ENCODE measurements at regions not wholly inside any gene's neighbourhood (a gene's known extent, or its start where the extent isn't known, plus 50 kb on each side); places are given as distances from the start of the nearest gene placed in this dataset.

DNA sequence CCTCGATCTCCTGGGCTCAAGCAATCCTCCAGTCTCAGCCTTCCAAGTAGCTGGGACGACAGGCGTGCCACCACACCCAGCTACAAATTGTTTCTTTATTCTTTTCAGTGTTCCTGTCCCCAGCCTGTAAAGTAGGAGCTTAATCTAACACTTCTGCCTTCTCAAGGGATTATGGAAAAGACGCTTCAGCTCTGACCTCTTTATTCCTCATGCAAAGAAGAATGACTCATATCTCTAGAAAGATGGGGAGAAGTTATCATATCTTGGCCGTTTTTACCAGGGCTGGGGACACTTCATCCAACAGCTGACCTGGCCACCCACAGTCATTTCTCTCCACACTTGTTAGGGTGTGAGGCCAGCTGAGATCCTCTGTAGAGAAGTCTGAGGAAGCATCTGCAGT lies 172.6 kb downstream of the HAPSTR1 start:
- no peak for DNase-seq (ENCODE audit: low spot score)
- no peaks in the 10 kb centered on the region for H3K9me3 ChIP-seq (ENCODE audit: low read depth, low read length, poor library complexity, severe bottlenecking)
- H3K36me3 ChIP-seq (ENCODE audit: insufficient read depth, low read length, poor library complexity, severe bottlenecking) = no peaks in the 10 kb centered on the region
- H3K4me3 ChIP-seq (ENCODE audit: low read depth, low read length, poor library complexity, severe bottlenecking) = no peak overlapping the region
- no TSS peak for BruUV-seq (replicated peaks)
- POLR2A ChIA-PET (ENCODE audit: low non-redundant PET) = no interaction called here
- H3K27me3 ChIP-seq (replicated peaks; ENCODE audit: insufficient read depth, low read depth, low read length, poor library complexity) = no peaks in the 10 kb centered on the region
- CTCF ChIA-PET = no interaction called here
- intact Hi-C loops (cut with micrococcal nuclease; ENCODE audit: unreplicated experiment) = no loop called here
- H3K4me1 ChIP-seq (ENCODE audit: insufficient read depth, low read length, poor library complexity, severe bottlenecking) = no peaks in the 10 kb centered on the region
- no peak overlapping the region for H3K27ac ChIP-seq (ENCODE audit: low read depth, low read length, poor library complexity, severe bottlenecking)
- TF ChIP-seq, protein P1, sequence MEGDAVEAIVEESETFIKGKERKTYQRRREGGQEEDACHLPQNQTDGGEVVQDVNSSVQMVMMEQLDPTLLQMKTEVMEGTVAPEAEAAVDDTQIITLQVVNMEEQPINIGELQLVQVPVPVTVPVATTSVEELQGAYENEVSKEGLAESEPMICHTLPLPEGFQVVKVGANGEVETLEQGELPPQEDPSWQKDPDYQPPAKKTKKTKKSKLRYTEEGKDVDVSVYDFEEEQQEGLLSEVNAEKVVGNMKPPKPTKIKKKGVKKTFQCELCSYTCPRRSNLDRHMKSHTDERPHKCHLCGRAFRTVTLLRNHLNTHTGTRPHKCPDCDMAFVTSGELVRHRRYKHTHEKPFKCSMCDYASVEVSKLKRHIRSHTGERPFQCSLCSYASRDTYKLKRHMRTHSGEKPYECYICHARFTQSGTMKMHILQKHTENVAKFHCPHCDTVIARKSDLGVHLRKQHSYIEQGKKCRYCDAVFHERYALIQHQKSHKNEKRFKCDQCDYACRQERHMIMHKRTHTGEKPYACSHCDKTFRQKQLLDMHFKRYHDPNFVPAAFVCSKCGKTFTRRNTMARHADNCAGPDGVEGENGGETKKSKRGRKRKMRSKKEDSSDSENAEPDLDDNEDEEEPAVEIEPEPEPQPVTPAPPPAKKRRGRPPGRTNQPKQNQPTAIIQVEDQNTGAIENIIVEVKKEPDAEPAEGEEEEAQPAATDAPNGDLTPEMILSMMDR (conservative IDR thresholded peaks at IDR 0.05; ENCODE audit: low read depth, low read length) = no peak
- TF ChIP-seq EZH2 (IDR thresholded peaks at IDR 0.05; ENCODE audit: borderline replicate concordance, low read depth, low read length, poor library complexity, severe bottlenecking) = no peak

DNA sequence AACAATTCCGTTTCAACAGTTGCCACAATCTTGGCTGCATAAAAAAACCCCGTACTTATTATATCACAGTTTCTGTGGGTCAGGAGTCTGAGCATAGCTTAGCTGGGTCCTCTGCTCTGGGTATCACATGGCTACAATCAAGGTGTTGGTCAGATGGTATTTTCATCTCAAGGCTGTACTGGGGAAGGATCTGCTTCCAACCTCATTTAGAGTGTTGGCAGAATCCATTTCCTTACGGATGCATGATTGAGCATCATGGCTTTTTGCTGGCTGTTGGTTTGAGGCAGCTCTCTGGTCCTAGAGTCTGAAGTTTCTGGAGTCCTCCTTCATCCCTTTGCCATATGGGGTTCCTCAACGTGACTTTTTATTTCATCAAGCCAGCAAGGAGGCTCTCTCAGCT lies 177.0 kb downstream of the HAPSTR1 start:
- POLR2A ChIA-PET (ENCODE audit: low non-redundant PET) = no interaction called here
- CTCF ChIA-PET = no interaction called here
- Histone ChIP-seq H3K4me1 (ENCODE audit: insufficient read depth, low read length, poor library complexity, severe bottlenecking) (no peaks in the 10 kb centered on the region), H3K9me3 (ENCODE audit: low read depth, low read length, poor library complexity, severe bottlenecking) (no peaks in the 10 kb centered on the region), H3K27me3 (replicated peaks; ENCODE audit: insufficient read depth, low read depth, low read length, poor library complexity) (no peaks in the 10 kb centered on the region), H3K36me3 (ENCODE audit: insufficient read depth, low read length, poor library complexity, severe bottlenecking) (no peaks in the 10 kb centered on the region), H3K4me3 (ENCODE audit: low read depth, low read length, poor library complexity, severe bottlenecking) (no peak overlapping the region), H3K27ac (ENCODE audit: low read depth, low read length, poor library complexity, severe bottlenecking) (no peak overlapping the region)
- intact Hi-C loops (cut with micrococcal nuclease; ENCODE audit: unreplicated experiment) = no loop called here
- no TSS peak for BruUV-seq (replicated peaks)
- TF ChIP-seq, protein P1 (conservative IDR thresholded peaks at IDR 0.05; ENCODE audit: low read depth, low read length) = no peak
- TF ChIP-seq EZH2 (IDR thresholded peaks at IDR 0.05; ENCODE audit: borderline replicate concordance, low read depth, low read length, poor library complexity, severe bottlenecking) = no peak
- DNase-seq (ENCODE audit: low spot score) = no peak

DNA sequence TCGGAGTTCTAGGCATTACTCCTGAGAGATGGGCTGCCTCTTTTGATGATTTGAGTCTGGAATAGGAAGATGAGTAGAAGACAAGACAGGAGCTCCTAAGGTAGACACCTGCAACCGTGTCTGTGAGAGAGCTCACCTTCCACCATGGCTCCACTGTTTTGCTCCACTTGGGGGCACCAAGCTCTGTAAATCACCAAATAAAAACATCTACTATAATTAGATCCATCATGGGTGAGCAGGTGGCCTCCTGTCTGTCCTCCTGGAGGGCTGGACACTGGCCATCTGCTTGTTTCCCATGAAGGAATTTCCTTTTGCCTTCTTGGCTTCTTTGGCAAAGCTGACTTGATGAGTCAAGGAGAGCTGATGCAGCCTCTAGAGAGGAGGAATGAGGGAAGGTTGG lies 179.0 kb downstream of the HAPSTR1 start:
- TF ChIP-seq, protein P1 (conservative IDR thresholded peaks at IDR 0.05; ENCODE audit: low read depth, low read length) = no peak
- TF ChIP-seq EZH2 (IDR thresholded peaks at IDR 0.05; ENCODE audit: borderline replicate concordance, low read depth, low read length, poor library complexity, severe bottlenecking) = no peak
- POLR2A ChIA-PET (ENCODE audit: low non-redundant PET) = no interaction called here
- Histone ChIP-seq H3K27ac (ENCODE audit: low read depth, low read length, poor library complexity, severe bottlenecking) (no peak overlapping the region), H3K36me3 (ENCODE audit: insufficient read depth, low read length, poor library complexity, severe bottlenecking) (no peaks in the 10 kb centered on the region), H3K9me3 (ENCODE audit: low read depth, low read length, poor library complexity, severe bottlenecking) (no peaks in the 10 kb centered on the region), H3K27me3 (replicated peaks; ENCODE audit: insufficient read depth, low read depth, low read length, poor library complexity) (no peaks in the 10 kb centered on the region), H3K4me1 (ENCODE audit: insufficient read depth, low read length, poor library complexity, severe bottlenecking) (no peaks in the 10 kb centered on the region), H3K4me3 (ENCODE audit: low read depth, low read length, poor library complexity, severe bottlenecking) (no peak overlapping the region)
- no TSS peak for BruUV-seq (replicated peaks)
- no peak for DNase-seq (ENCODE audit: low spot score)
- CTCF ChIA-PET = interaction anchor here (1.0 kb wide), 1 partner anchor 911 kb away, joined by 3 read pairs; no protein-coding TSS in a partner anchor
- intact Hi-C loops (cut with micrococcal nuclease; ENCODE audit: unreplicated experiment) = no loop called here
